ENCODE measurements at regions not wholly inside any gene's neighbourhood (a gene's known extent, or its start where the extent isn't known, plus 50 kb on each side); places are given as distances from the start of the nearest gene placed in this dataset.
A peak's percentile ranks its signal among the peaks of the same experiment; 100 is the strongest.

- Histone ChIP-seq H3K4me3 (peak overlapping the region; percentile 18), H3K36me3 (no peaks in the 10 kb centered on the region), H3K27ac (peak overlapping the region; percentile 87), H3F3A (ENCODE audit: low read depth) (peaks cover 53% of the 10 kb centered on the region), H3K9ac (no peak overlapping the region), H3K27me3 (no peaks in the 10 kb centered on the region), H3K4me1 (peaks cover 61% of the 10 kb centered on the region), H4K20me1 (ENCODE audit: low read depth) (no peaks in the 10 kb centered on the region), H2AFZ (replicated peaks) (peak overlapping the region; percentile 94), H3K4me2 (peak overlapping the region; percentile 74), H3K9me3 (ENCODE audit: low read depth) (no peaks in the 10 kb centered on the region), H3K79me2 (ENCODE audit: low read depth) (no peaks in the 10 kb centered on the region)
- peaks cover 3% of the 10 kb centered on the region for H3K36me3 Mint-ChIP-seq
- H3K27me3 Mint-ChIP-seq (ENCODE audit: insufficient read depth, low read depth): peaks cover 7% of the 10 kb centered on the region
- peak overlapping the region; percentile 99 for H3K27ac Mint-ChIP-seq
- peak overlapping the region; percentile 86 for H3K4me3 Mint-ChIP-seq
- DNase-seq (ENCODE audit: low spot score): no peak
- H3K4me1 Mint-ChIP-seq: peaks cover 82% of the 10 kb centered on the region
- TF ChIP-seq, protein P1, sequence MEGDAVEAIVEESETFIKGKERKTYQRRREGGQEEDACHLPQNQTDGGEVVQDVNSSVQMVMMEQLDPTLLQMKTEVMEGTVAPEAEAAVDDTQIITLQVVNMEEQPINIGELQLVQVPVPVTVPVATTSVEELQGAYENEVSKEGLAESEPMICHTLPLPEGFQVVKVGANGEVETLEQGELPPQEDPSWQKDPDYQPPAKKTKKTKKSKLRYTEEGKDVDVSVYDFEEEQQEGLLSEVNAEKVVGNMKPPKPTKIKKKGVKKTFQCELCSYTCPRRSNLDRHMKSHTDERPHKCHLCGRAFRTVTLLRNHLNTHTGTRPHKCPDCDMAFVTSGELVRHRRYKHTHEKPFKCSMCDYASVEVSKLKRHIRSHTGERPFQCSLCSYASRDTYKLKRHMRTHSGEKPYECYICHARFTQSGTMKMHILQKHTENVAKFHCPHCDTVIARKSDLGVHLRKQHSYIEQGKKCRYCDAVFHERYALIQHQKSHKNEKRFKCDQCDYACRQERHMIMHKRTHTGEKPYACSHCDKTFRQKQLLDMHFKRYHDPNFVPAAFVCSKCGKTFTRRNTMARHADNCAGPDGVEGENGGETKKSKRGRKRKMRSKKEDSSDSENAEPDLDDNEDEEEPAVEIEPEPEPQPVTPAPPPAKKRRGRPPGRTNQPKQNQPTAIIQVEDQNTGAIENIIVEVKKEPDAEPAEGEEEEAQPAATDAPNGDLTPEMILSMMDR (IDR thresholded peaks at IDR 0.05): no peak
- TF ChIP-seq EZH2phosphoT487 (IDR thresholded peaks at IDR 0.05) (no peak), EZH2 (IDR thresholded peaks at IDR 0.05) (no peak)
- H3K9me3 Mint-ChIP-seq: peaks cover 10% of the 10 kb centered on the region
These were observed 290.2 kb downstream of the SOX11 start for GRCh38 chr2:5982193-5982902.

DNA sequence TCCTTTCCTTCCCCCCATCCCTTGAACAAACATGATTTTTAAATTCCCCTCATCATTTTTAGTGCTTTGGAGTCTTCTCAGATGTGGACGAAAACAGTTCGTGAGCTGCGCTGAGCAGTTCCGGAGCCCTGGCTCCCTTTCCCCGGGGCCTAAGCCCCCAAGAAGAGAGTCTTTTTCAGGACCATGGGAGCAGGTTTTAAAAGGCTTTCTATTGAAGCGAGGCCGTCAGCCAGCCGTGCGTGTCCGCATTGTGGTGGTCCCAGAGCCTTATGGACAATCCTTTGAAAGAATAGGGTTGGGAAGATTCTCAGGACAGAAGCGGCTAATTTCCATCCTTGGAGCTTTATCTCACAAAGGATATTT, 290.7 kb downstream of the SOX11 start:
- Histone ChIP-seq H3K4me3 (peak overlapping the region; percentile 18), H3K27ac (peak overlapping the region; percentile 87), H3K4me1 (peaks cover 61% of the 10 kb centered on the region), H3K4me2 (peak overlapping the region; percentile 74), H4K20me1 (ENCODE audit: low read depth) (no peaks in the 10 kb centered on the region), H3K27me3 (no peaks in the 10 kb centered on the region), H3K9ac (no peak overlapping the region), H3K9me3 (ENCODE audit: low read depth) (no peaks in the 10 kb centered on the region), H3F3A (ENCODE audit: low read depth) (peaks cover 53% of the 10 kb centered on the region), H3K36me3 (no peaks in the 10 kb centered on the region), H2AFZ (replicated peaks) (peak overlapping the region; percentile 23), H3K79me2 (ENCODE audit: low read depth) (no peaks in the 10 kb centered on the region)
- peaks cover 6% of the 10 kb centered on the region for H3K9me3 Mint-ChIP-seq
- TF ChIP-seq EZH2 (IDR thresholded peaks at IDR 0.05) (no peak), EZH2phosphoT487 (IDR thresholded peaks at IDR 0.05) (no peak)
- TF ChIP-seq, protein P1 (IDR thresholded peaks at IDR 0.05): no peak
- peak; percentile 70 for DNase-seq (ENCODE audit: low spot score)
- peaks cover 7% of the 10 kb centered on the region for H3K27me3 Mint-ChIP-seq (ENCODE audit: insufficient read depth, low read depth)
- H3K4me1 Mint-ChIP-seq: peaks cover 82% of the 10 kb centered on the region
- H3K4me3 Mint-ChIP-seq: peak overlapping the region; percentile 86
- peaks cover 3% of the 10 kb centered on the region for H3K36me3 Mint-ChIP-seq
- H3K27ac Mint-ChIP-seq: peak overlapping the region; percentile 99

- Mint-ChIP-seq H3K4me1 (peaks cover 80% of the 10 kb centered on the region), H3K27ac (peak overlapping the region; percentile 99), H3K27me3 (ENCODE audit: insufficient read depth, low read depth) (peaks cover 7% of the 10 kb centered on the region), H3K36me3 (peaks cover 3% of the 10 kb centered on the region), H3K4me3 (peak overlapping the region; percentile 86), H3K9me3 (peaks cover 3% of the 10 kb centered on the region)
- Histone ChIP-seq H3K4me2 (peak overlapping the region; percentile 74), H3K9ac (no peak overlapping the region), H3K36me3 (no peaks in the 10 kb centered on the region), H3K79me2 (ENCODE audit: low read depth) (no peaks in the 10 kb centered on the region), H3F3A (ENCODE audit: low read depth) (peaks cover 53% of the 10 kb centered on the region), H3K27me3 (no peaks in the 10 kb centered on the region), H3K4me1 (peaks cover 61% of the 10 kb centered on the region), H3K4me3 (no peak overlapping the region), H3K9me3 (ENCODE audit: low read depth) (no peaks in the 10 kb centered on the region), H2AFZ (replicated peaks) (no peak overlapping the region), H4K20me1 (ENCODE audit: low read depth) (no peaks in the 10 kb centered on the region), H3K27ac (peak overlapping the region; percentile 87)
- TF ChIP-seq EZH2phosphoT487 (IDR thresholded peaks at IDR 0.05): no peak
- TF ChIP-seq EZH2 (IDR thresholded peaks at IDR 0.05): no peak
- TF ChIP-seq, protein P1 (IDR thresholded peaks at IDR 0.05): no peak
- no peak for DNase-seq (ENCODE audit: low spot score)
These were observed 291.5 kb downstream of the SOX11 start for GRCh38 chr2:5983511-5984272.

Measured in neural progenitor cell (in vitro differentiated cells).